Osteoblast (primary cell): ENCODE measurements at regions not wholly inside any gene's neighbourhood (a gene's known extent, or its start where the extent isn't known, plus 50 kb on each side); places are given as distances from the start of the nearest gene placed in this dataset.

ENCODE experiments used
- DNase-seq: peaks from one replicate; pipeline ENCODE4 v3.0.0; 2011; ENCODE audit warnings: low spot score, mixed read lengths; ENCODE audit not compliant: insufficient read length; ENCODE audit errors: missing footprints
- H2AFZ ChIP-seq: 2 replicates; pipeline ENCODE4 v1.6.0; 2011; ENCODE audit warnings: mild to moderate bottlenecking, low read length
- H3K27ac ChIP-seq: 2 replicates; pipeline ENCODE4 v1.5.1; 2011; ENCODE audit warnings: mild to moderate bottlenecking, low read depth, low read length, moderate library complexity
- H3K27me3 ChIP-seq: 2 replicates; pipeline ENCODE4 v1.6.0; 2012; ENCODE audit warnings: mild to moderate bottlenecking, control low read depth, inconsistent platforms, low read length, moderate library complexity; ENCODE audit not compliant: insufficient read depth
- H3K36me3 ChIP-seq: 2 replicates; pipeline ENCODE4 v1.5.1; 2011; ENCODE audit warnings: mild to moderate bottlenecking, low read length, control low read depth, moderate library complexity; ENCODE audit not compliant: insufficient read depth
- H3K4me1 ChIP-seq: 2 replicates; pipeline ENCODE4 v1.5.1; 2011; ENCODE audit warnings: mild to moderate bottlenecking, low read length, control low read depth, moderate library complexity; ENCODE audit not compliant: insufficient read depth
- H3K4me2 ChIP-seq: 2 replicates; pipeline ENCODE4 v1.6.0; 2011; ENCODE audit warnings: mild to moderate bottlenecking, low read length; ENCODE audit not compliant: insufficient read depth
- H3K4me3 ChIP-seq: fragments of 200-600 bp; sonication (generic); 3 replicates; pipeline ENCODE4 v1.5.1; 2012; ENCODE audit warnings: mild to moderate bottlenecking, low read length, inconsistent platforms; ENCODE audit not compliant: insufficient read depth
- H3K79me2 ChIP-seq: 2 replicates; pipeline ENCODE4 v1.6.0; 2012; ENCODE audit warnings: mild to moderate bottlenecking, low read length, control low read depth, inconsistent platforms; ENCODE audit not compliant: insufficient read depth
- H3K9me3 ChIP-seq: 2 replicates; pipeline ENCODE4 v1.5.1; 2011; ENCODE audit warnings: low read depth, low read length, control low read depth
- H4K20me1 ChIP-seq: 2 replicates; pipeline ENCODE4 v1.6.0; 2012; ENCODE audit warnings: mild to moderate bottlenecking, low read length, control low read depth; ENCODE audit not compliant: insufficient read depth
- CTCF ChIP-seq: IDR thresholded peaks from 2 replicates; pipeline ENCODE4 v1.5.1; 2011; ENCODE audit warnings: mild to moderate bottlenecking, low read depth, low read length, moderate library complexity; ENCODE audit errors: extremely low read depth

- Histone ChIP-seq H3K36me3 (no peaks in the 10 kb centered on the region), H3K4me2 (no peak overlapping the region), H3K79me2 (no peaks in the 10 kb centered on the region), H3K27ac (no peak overlapping the region), H3K27me3 (no peaks in the 10 kb centered on the region), H3K4me1 (no peaks in the 10 kb centered on the region), H3K9me3 (no peaks in the 10 kb centered on the region), H4K20me1 (no peaks in the 10 kb centered on the region), H3K4me3 (no peak overlapping the region), H2AFZ (no peak overlapping the region)
- DNase-seq = no peak
- no peak for TF ChIP-seq CTCF
Measured at GRCh38 chr12:98431089-98431488, 84.3 kb upstream of the TMPO start.

GRCh38 chr12:98437166-98437565, 78.2 kb upstream of the TMPO start:
- Histone ChIP-seq H3K36me3 (no peaks in the 10 kb centered on the region), H4K20me1 (no peaks in the 10 kb centered on the region), H3K79me2 (no peaks in the 10 kb centered on the region), H2AFZ (no peak overlapping the region), H3K4me3 (no peak overlapping the region), H3K9me3 (no peaks in the 10 kb centered on the region), H3K4me1 (peaks cover 17% of the 10 kb centered on the region), H3K4me2 (no peak overlapping the region), H3K27ac (no peak overlapping the region), H3K27me3 (no peaks in the 10 kb centered on the region)
- no peak for TF ChIP-seq CTCF
- DNase-seq = no peak

- H3K4me3 ChIP-seq = no peak overlapping the region
- no peak for DNase-seq
- no peak for TF ChIP-seq CTCF
- H3K36me3 ChIP-seq = no peaks in the 10 kb centered on the region
- no peak overlapping the region for H3K27ac ChIP-seq
- no peaks in the 10 kb centered on the region for H3K79me2 ChIP-seq
- H3K9me3 ChIP-seq = no peaks in the 10 kb centered on the region
- H3K4me1 ChIP-seq = peaks cover 17% of the 10 kb centered on the region
- H2AFZ ChIP-seq = no peak overlapping the region
- H3K27me3 ChIP-seq = no peaks in the 10 kb centered on the region
- H3K4me2 ChIP-seq = no peak overlapping the region
- no peaks in the 10 kb centered on the region for H4K20me1 ChIP-seq
Measured at GRCh38 chr12:98437806-98438595, 77.4 kb upstream of the TMPO start.

GRCh38 chr12:98438656-98439230, 76.6 kb upstream of the TMPO start:
- no peak overlapping the region for H3K4me2 ChIP-seq
- H3K27ac ChIP-seq = no peak overlapping the region
- no peaks in the 10 kb centered on the region for H3K36me3 ChIP-seq
- H3K4me1 ChIP-seq = peaks cover 17% of the 10 kb centered on the region
- H3K27me3 ChIP-seq = peaks cover 1% of the 10 kb centered on the region
- H3K79me2 ChIP-seq = no peaks in the 10 kb centered on the region
- peak overlapping the region; percentile 72 for H2AFZ ChIP-seq
- no peaks in the 10 kb centered on the region for H3K9me3 ChIP-seq
- no peaks in the 10 kb centered on the region for H4K20me1 ChIP-seq
- TF ChIP-seq CTCF = no peak
- DNase-seq = no peak
- H3K4me3 ChIP-seq = no peak overlapping the region
